Endodermal cell (in vitro differentiated cells): ENCODE measurements at regions not wholly inside any gene's neighbourhood (a gene's known extent, or its start where the extent isn't known, plus 50 kb on each side); places are given as distances from the start of the nearest gene placed in this dataset.

Experiments used
- DNase-seq: peaks from one replicate; pipeline ENCODE4 v3.0.0-alpha.2; 2017
- H3K27ac ChIP-seq: 2 replicates; pipeline ENCODE4 v1.5.1; 2013; ENCODE audit warnings: mild to moderate bottlenecking, low read depth, low read length, moderate library complexity
- H3K27me3 ChIP-seq: 2 replicates; pipeline ENCODE4 v1.6.1; 2013; ENCODE audit warnings: mild to moderate bottlenecking, low read length, moderate library complexity; ENCODE audit not compliant: insufficient read depth, control insufficient read depth, poor library complexity, severe bottlenecking
- H3K36me3 ChIP-seq: 2 replicates; pipeline ENCODE4 v1.7.0; 2013; ENCODE audit warnings: mild to moderate bottlenecking, low read length, moderate library complexity; ENCODE audit not compliant: control insufficient read depth, insufficient read depth
- H3K4me1 ChIP-seq: one replicate; pipeline ENCODE4 v1.7.0; 2013; ENCODE audit warnings: low read length; ENCODE audit not compliant: control insufficient read depth, insufficient read depth
- H3K4me3 ChIP-seq: 2 replicates; pipeline ENCODE4 v1.5.1; 2013; ENCODE audit warnings: mild to moderate bottlenecking, low read length, moderate library complexity
- H3K9ac ChIP-seq: 2 replicates; pipeline ENCODE4 v1.6.1; 2013; ENCODE audit warnings: mild to moderate bottlenecking, low read length, moderate library complexity; ENCODE audit not compliant: poor library complexity, severe bottlenecking; ENCODE audit errors: extremely low read depth
- H3K9me3 ChIP-seq: 2 replicates; pipeline ENCODE4 v1.6.1; 2013; ENCODE audit warnings: mild to moderate bottlenecking, low read length, moderate library complexity; ENCODE audit not compliant: control insufficient read depth
- H3K27ac Mint-ChIP-seq: 2 replicates; pipeline ENCODE4 v1.8.0; 2020; ENCODE audit warnings: mixed read lengths
- H3K27me3 Mint-ChIP-seq: 2 replicates; pipeline ENCODE4 v1.8.0; 2021; ENCODE audit warnings: mild to moderate bottlenecking, mixed read lengths; ENCODE audit not compliant: insufficient read depth
- H3K36me3 Mint-ChIP-seq: 2 replicates; pipeline ENCODE4 v1.8.0; 2020; ENCODE audit warnings: low read depth, mixed read lengths
- H3K4me1 Mint-ChIP-seq: 2 replicates; pipeline ENCODE4 v1.8.0; 2020; ENCODE audit warnings: mixed read lengths
- H3K4me3 Mint-ChIP-seq: 2 replicates; pipeline ENCODE4 v1.8.0; 2020; ENCODE audit warnings: mild to moderate bottlenecking, moderate library complexity, mixed read lengths
- H3K9me3 Mint-ChIP-seq: 2 replicates; pipeline ENCODE4 v1.8.0; 2020; ENCODE audit warnings: mild to moderate bottlenecking, mixed read lengths
- WGBS, 2 experiments: methylation state at CpG; one replicate each; pipeline versions ENCODE4 v1.1.5 to v1.1.7; 2013; ENCODE audit warnings: missing lambda C conversion rate in 2 of 2, mixed read lengths in 1 of 2; ENCODE audit not compliant: insufficient coverage in 1 of 2, insufficient read length in 1 of 2; 5-methylcytosine and 5-hydroxymethylcytosine counted together
- TF ChIP-seq, protein P1 (sequence below): fragments of 200-600 bp; sonication (generic); conservative IDR thresholded peaks from 2 replicates; pipeline ENCODE4 v1.5.0; 2021; ENCODE audit warnings: antibody characterized with exemption, mild to moderate bottlenecking

DNA sequence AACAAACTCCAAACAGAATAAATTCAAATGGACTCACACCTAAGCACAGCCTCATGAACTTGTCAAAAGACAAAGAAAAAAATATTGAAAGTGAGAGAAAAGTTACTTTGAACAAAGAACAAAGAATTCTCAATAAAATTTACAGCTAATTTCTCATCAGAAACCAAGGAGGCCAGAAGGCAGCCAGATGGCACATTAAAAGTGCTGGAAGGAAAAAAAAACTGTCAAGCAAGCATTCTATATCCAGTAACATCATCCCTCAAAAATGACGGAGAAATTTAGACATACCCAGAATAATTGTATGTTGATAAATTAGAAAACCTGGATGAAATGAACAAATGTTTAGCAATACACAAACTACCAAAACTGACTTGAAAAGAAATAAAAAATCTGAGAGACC is 129.8 kb upstream of the UQCRFS1 start:
- DNase-seq: no peak
- H3K27me3 Mint-ChIP-seq: peaks cover 7% of the 10 kb centered on the region
- no peaks in the 10 kb centered on the region for H3K4me1 ChIP-seq
- WGBS, 2 experiments: no CpG with 5 or more reads among the region's 1 CpG
- H3K9me3 ChIP-seq: peaks cover 49% of the 10 kb centered on the region
- H3K4me3 Mint-ChIP-seq: no peak overlapping the region
- TF ChIP-seq, protein P1, sequence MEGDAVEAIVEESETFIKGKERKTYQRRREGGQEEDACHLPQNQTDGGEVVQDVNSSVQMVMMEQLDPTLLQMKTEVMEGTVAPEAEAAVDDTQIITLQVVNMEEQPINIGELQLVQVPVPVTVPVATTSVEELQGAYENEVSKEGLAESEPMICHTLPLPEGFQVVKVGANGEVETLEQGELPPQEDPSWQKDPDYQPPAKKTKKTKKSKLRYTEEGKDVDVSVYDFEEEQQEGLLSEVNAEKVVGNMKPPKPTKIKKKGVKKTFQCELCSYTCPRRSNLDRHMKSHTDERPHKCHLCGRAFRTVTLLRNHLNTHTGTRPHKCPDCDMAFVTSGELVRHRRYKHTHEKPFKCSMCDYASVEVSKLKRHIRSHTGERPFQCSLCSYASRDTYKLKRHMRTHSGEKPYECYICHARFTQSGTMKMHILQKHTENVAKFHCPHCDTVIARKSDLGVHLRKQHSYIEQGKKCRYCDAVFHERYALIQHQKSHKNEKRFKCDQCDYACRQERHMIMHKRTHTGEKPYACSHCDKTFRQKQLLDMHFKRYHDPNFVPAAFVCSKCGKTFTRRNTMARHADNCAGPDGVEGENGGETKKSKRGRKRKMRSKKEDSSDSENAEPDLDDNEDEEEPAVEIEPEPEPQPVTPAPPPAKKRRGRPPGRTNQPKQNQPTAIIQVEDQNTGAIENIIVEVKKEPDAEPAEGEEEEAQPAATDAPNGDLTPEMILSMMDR: no peak
- H3K36me3 Mint-ChIP-seq: no peaks in the 10 kb centered on the region
- no peaks in the 10 kb centered on the region for H3K27me3 ChIP-seq
- H3K9me3 Mint-ChIP-seq: peaks cover 41% of the 10 kb centered on the region
- H3K4me3 ChIP-seq: no peak overlapping the region
- H3K9ac ChIP-seq: no peak overlapping the region
- no peak overlapping the region for H3K27ac ChIP-seq
- no peaks in the 10 kb centered on the region for H3K36me3 ChIP-seq
- H3K4me1 Mint-ChIP-seq: no peaks in the 10 kb centered on the region
- no peak overlapping the region for H3K27ac Mint-ChIP-seq

DNA sequence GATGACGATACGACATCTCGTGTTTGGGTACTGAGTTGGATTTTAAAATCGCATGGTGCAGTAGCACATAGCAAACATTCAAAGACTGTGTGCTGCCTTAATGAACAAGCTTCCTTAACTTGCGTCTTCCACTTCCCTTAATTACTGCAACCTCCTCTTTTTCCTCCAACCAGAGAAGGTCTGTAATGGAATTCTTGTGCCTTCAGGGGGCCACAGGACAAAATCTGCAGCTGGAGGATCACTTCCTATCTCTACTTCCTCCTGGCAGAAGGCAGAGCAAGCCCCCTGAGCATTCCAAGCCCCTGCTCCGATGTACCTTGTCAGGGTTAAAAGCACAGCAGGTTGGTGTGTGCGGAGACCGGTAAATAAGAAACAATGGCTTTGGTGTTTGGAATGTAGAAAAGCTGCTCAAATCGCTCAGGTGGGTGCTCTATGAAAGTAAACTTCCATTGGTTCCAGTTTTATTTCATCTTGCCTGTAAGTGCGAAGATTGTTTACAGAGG is 151.3 kb upstream of the UQCRFS1 start:
- 76% methylated on average over 7 to 10 of the region's 10 CpGs for WGBS, 2 experiments
- TF ChIP-seq, protein P1: no peak
- DNase-seq: peak; percentile 63
- Mint-ChIP-seq H3K4me3 (no peak overlapping the region), H3K27me3 (peaks cover 22% of the 10 kb centered on the region), H3K27ac (no peak overlapping the region), H3K36me3 (no peaks in the 10 kb centered on the region), H3K4me1 (peaks cover 14% of the 10 kb centered on the region), H3K9me3 (no peaks in the 10 kb centered on the region)
- Histone ChIP-seq H3K27ac (no peak overlapping the region), H3K27me3 (no peaks in the 10 kb centered on the region), H3K4me1 (no peaks in the 10 kb centered on the region), H3K9me3 (no peaks in the 10 kb centered on the region), H3K4me3 (no peak overlapping the region), H3K9ac (no peak overlapping the region), H3K36me3 (no peaks in the 10 kb centered on the region)

DNA sequence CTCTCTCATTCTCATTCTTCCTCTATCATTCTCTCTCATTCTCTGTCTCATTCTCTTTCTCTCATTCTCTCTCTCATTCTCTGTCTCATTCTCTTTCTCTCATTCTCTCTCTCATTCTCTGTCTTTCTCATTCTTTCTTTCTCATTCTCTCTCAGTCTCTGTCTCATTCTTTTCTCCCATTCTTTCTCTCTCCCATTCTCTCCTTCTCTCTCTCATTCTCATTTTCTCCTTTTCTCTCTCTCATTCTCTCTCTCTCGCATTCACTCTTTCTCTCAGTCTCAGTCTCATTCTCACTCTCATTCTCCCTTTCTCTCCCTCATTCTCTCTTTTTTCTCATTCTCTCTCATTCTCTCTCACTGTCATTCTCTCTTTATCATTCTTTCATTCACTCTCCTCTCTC is 152.0 kb upstream of the UQCRFS1 start:
- peaks cover 14% of the 10 kb centered on the region for H3K4me1 Mint-ChIP-seq
- H3K27ac ChIP-seq: no peak overlapping the region
- no peak overlapping the region for H3K4me3 ChIP-seq
- H3K36me3 Mint-ChIP-seq: no peaks in the 10 kb centered on the region
- no peaks in the 10 kb centered on the region for H3K36me3 ChIP-seq
- H3K27me3 ChIP-seq: no peaks in the 10 kb centered on the region
- 92 to 94% methylated on average over 1 of the region's 1 CpG for WGBS, 2 experiments
- H3K4me3 Mint-ChIP-seq: no peak overlapping the region
- peaks cover 22% of the 10 kb centered on the region for H3K27me3 Mint-ChIP-seq
- TF ChIP-seq, protein P1: no peak
- H3K27ac Mint-ChIP-seq: no peak overlapping the region
- no peaks in the 10 kb centered on the region for H3K4me1 ChIP-seq
- H3K9me3 Mint-ChIP-seq: no peaks in the 10 kb centered on the region
- H3K9me3 ChIP-seq: no peaks in the 10 kb centered on the region
- DNase-seq: no peak
- H3K9ac ChIP-seq: no peak overlapping the region
